8988T (cell line): ENCODE measurements at regions not wholly inside any gene's neighbourhood (a gene's known extent, or its start where the extent isn't known, plus 50 kb on each side); places are given as distances from the start of the nearest gene placed in this dataset.
A peak's percentile ranks its signal among the peaks of the same experiment; 100 is the strongest.
"Not testable (repeated sequence)": the region's sequence is repeated elsewhere in the genome, so short reads cannot be mapped to it uniquely, and the experiment has no call there.

Experiments used
- DNase-seq: peaks from one replicate; pipeline ENCODE4 v3.0.0; 2011

DNA sequence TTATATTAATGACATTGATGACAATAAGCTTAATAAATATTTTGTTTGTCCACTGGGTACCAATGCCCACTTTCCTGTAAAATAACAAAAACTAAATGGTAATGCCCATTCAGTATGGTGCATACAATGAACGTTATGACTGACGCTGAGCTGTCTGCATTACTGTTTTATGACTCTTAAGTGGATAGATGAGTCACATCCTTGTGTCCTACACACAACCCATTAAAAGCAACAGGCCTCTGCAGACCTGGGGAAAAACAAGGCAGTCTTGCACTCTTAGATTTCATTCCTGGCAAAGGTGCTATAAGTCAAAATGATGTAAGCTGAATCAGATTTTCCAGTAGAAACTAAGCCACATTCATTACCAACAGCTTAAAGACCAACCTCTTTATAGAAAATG lies 176.3 kb upstream of the TMEM45B start:
- no peak for DNase-seq

DNA sequence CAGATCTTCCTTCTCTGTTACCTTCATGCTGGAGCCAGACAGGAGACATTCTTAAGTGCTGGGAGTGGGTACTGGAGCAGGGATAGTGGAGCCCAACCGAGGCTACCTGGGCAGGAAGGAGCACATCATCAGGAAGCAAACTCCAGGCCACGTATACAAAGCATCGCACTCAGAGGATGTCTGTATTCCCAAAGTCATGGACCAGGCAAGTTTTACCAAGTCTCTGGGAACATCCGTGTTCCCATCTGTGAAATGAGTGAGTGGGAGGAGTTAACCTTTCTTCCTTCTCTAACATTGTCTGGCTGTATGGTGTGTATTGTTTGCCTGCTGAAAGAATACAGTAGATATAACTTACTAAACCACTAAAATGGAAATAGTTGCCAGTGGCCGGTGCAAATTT lies 175.0 kb upstream of the TMEM45B start:
- DNase-seq: no peak

DNA sequence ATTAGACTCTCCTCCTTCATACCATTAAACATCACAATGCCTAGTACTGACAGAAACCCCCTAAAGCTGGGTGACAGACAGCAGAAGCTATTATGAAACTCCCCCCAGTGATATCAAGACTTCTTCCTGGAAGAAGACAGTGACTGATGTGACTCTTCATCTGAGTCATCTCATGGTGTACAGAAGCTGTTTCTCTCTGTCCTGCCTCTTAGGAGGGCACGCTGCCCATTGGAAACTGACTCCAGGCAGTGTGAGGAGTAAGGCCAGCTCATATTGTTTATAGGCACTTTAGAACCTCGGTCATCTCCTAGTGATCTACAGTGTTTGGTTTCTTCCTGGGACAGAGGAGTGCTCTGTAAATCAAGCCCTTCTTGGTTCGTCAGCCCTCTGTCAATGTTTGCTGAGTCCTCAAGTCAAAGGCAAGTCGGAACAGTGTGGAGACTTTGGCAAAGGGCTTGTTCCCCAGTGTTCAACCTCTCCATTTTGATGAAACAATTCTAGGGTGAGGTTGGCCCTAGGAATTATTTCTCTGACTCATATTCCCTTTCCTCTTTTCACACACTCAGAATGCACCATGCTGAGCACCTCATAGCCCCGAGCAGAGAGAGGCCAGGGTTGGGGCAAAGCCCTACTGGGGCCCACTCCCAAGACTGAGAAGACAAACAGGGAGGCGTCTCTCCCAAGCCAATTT lies 172.5 kb upstream of the TMEM45B start:
- DNase-seq: no peak

DNA sequence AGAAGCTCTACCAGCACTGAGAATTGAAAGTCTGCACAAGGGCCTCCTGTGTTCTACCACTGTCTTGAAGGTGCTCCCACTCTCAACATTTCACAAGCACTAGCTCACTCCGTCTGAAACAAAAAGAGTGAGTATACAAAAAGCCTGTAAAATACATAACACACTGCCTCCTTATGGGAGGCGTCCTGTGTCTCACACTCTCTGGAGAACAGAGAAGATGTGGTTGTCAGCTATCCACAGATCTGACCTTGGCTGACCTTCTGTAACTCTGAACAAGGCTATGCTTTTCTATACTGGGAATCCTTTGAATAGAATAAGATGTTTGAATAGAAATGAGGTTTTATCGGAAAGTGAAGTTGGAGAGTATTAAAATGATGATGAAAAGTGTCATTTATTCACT lies 171.3 kb upstream of the TMEM45B start:
- no peak for DNase-seq

DNA sequence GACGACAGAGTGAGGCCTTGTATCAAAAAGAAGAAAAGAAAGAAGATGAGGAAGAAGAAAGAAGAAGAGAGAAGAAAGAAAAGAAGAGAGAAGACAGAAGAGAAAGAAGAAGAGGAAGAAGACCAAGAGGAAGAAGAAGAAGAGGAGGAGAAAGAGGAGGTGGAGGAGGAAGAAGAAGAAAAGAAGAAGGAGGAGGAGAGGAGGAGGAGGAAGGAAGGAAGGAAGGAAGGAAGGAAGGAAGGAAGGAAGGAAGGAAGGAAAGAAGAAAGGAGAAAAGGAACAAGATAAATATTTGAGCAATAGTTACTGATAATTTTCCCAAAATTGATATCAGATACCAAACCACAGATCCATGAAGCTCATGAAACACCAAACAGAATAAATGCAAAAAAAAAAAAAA lies 169.7 kb upstream of the TMEM45B start:
- DNase-seq: no peak

DNA sequence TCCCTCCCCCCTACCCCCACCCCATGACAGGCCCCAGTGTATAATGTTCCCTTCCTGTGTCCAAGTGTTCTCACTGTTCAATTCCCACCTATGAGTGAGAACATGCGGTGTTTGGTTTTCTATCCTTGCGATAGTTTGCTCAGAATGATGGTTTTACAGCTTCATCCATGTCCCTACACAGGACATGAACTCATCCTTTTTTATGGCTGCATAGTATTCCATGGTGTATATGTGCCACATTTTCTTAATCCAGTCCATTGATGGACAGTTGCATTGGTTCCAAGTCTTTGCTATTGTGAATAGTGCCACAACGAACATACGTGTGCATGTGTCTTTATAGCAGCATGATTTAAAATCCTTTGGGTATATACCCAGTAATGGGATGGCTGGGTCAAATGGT lies 165.6 kb upstream of the TMEM45B start:
- DNase-seq: not testable (repeated sequence)

DNA sequence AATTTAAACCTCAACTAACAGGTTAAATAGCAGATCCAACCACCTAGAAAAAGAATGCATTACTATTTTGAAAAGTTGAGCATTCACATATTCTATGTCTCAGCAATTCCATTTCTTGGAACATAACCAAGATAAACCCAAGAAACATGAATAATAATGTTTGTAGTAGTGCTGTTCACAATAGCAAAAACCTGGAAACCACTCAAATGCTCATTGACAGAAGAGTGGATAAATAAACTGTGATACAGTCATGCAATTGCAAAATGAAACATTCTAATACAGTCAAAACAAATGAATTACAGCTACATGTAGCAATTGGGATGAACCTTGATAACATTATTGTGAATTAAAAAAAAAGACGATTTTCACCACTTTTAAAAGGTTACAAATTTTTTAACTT lies 162.8 kb upstream of the TMEM45B start:
- DNase-seq: no peak

DNA sequence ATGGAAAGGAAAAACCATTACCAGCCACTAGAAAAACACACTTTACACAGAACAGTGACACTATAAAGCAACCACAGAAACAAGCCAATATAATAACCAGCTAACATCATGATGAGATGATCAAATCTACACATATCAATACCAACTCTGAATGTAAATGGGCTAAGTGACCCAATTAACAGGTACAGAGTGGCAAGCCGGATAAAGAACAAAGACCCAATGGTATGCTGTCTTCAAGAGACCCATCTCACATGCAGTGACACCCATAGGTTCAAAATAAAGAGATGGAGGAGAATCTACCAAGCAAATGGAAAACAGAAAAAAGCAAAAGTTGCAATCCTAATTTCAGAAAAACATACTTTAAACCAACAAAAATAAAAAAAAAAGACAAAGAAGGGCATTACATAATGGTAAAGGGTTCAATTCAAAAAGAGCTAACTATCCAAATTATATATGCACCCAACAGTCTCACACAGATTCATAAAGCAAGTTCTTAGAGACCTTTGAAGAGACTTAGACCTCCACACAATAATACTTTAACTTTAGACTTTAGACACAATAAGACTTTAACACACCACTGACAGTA lies 160.3 kb upstream of the TMEM45B start:
- DNase-seq: no peak

DNA sequence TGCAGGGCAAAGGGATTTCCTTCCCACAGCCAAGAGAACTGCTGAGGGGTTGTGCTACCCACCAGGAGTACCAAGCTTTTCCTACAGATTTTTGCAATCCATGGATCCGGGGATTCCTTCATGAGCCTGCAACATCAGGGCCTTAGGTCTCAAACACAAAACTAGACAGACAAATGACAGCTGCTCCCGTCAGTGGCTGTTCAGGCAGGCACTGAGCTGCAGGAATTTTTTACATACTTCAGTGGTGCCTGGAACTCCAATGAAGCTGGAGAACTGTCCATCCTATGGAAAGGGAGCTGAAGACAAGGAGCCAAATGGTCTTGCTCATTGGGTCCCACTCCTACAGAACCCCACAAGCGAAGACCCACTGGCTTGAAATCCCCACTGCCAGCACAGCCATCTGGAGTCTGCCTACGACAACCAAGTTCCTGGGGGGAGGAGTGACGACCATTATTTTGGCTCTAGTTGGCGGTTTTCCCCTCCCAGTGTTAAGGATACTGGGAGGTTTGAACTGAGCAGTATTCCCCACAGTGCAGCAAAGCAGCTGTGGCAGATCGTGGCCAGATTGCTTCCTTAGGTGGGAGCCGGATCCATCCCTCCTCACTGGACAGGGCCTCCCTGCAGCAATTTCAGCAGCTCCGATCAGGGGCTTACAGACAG lies 157.7 kb upstream of the TMEM45B start:
- DNase-seq: no peak

DNA sequence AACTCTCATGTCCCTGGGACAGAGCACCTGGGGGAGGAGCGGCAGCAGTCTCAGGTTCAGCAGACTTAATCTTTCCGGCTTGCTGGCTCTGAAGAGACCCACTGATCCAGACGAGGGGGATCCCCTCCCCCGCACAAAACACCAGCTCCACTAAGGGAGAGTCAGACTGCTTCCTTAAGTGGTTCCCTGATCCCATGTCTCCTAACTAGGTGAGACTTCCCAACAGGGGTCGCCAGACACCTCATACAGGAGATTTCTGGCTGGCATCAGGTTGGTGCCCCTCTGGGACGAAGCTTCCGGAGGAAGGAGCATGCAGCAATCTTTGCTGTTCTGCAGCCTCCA lies 157.2 kb upstream of the TMEM45B start:
- no peak for DNase-seq

DNA sequence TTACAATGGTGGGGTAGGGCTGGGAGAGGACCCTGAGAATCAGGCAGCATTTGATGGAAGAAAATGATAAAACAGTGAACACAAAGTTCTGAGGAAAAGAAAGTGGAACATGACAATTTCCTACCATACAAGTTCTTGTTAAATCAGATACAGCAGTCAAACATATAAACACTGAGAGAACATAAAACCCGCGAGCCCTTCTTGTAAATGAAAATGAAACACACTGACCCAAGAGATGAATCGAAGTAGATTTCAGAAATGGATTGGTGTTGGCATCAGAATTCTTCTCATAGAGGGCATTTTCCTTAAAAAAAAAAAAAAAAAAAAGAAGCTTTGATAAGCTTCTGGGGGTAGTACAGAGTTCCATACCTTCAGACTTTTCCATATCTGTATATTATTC lies 134.7 kb upstream of the TMEM45B start:
- no peak for DNase-seq

DNA sequence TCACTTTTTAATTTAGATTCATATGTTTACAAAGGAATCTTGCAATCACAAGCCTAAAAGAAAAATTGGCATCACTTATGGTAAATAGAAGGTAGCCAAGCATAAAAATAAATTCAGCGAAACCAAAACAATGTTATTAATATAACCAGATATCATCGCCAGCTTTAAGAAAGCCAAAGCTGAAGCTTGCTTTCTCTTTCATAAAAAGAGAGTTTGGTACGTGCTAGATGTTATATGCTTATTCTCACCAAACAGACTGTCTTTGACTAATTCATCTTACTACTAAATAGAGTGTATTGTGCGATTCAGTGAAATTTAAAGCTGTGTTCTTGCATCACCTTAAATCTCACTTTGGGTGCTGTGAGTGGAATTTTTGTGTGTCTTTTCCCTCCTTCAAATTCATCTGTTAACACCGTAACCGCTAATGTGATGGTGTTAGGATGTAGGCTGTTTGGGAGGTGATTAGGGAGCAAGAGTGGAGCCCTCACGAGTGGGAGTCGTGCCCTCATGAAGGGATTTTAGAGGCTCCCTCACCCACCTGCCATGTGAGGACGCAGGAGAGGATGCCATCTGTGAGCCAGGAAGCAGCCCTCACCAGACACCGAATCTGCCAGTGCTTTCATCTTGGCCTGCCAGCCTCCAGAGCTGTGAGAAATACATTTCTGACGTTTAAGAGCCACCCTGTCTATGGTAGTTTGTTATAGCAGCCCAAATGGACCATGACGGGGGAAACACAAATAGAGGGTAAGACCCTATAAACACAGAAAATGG lies 134.1 kb upstream of the TMEM45B start:
- no peak for DNase-seq

DNA sequence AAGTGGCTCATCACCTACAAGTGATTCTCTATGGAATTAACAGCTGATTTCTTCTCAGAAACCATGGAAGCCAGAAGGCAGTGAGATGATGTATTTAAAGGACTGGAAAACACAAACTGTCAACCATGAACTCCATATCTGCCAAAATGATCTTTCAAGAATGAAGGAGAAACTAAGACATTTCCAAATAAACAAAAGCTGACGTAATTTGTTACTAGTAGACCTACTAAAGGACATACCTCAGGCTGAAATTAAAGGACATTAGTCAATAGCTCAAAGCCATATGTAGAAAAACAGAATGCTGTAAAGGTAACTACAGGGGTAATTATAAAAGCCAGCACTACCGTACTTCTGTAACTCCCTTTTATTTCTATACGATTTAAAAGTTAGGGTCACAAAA lies 129.4 kb upstream of the TMEM45B start:
- DNase-seq: no peak

DNA sequence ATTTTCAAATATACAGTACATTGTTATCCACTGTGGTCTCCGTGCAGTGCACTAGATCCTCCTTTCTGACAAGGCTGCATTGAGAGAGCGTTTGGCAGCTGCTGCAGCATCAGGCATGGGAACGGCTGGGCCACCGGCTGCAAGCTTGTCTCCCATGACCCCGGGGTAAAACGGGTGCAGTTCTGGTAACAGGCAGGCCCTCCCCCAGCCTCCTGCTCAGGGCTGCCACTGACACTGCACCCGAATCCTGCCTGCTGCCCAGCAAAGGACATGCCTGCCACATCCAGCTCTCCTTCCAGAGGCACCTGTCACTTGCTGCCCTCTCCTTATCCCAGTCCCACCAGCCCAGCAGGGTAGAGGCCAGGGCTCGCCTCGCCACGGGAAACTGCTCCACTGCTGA lies 124.5 kb upstream of the TMEM45B start:
- DNase-seq: no peak

DNA sequence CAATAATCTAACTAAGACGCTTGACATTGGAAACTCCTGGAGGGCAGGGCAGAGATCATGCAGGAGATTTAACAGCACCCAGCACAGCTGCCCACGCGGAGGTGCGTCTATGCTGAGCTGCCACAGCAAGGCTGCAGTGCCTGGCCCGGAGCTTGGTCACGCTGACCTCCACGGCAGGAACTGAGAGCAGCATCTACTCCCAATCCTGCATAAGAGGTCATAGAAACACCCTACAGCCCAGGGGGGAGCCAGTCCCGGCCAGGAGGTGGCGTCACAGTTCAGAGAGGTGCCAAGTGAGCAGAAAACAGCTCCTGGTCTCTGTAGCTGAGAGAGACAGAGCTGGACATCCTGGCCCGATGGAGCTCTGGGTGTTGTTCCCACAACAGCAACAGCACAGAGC lies 121.1 kb upstream of the TMEM45B start:
- DNase-seq: peak; percentile 51

DNA sequence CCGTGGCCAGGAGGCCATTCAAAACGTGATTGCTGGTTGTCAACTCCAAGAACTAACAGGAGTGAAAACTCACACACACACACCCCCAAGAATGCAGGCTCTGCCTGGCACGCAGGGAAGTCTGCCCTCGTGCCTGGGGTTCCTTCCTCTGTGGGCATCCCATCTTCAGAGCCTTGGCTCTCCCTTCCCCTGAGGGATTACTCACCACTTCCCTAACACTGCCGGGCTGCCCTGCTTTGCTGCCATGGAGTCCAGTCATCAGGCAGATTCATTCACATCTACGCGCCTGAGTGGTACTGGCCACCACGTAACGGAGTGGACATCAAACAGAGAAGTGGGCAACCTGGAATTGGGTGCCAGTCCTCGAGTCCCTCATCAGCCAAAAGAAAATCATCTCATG lies 120.7 kb upstream of the TMEM45B start:
- DNase-seq: no peak

DNA sequence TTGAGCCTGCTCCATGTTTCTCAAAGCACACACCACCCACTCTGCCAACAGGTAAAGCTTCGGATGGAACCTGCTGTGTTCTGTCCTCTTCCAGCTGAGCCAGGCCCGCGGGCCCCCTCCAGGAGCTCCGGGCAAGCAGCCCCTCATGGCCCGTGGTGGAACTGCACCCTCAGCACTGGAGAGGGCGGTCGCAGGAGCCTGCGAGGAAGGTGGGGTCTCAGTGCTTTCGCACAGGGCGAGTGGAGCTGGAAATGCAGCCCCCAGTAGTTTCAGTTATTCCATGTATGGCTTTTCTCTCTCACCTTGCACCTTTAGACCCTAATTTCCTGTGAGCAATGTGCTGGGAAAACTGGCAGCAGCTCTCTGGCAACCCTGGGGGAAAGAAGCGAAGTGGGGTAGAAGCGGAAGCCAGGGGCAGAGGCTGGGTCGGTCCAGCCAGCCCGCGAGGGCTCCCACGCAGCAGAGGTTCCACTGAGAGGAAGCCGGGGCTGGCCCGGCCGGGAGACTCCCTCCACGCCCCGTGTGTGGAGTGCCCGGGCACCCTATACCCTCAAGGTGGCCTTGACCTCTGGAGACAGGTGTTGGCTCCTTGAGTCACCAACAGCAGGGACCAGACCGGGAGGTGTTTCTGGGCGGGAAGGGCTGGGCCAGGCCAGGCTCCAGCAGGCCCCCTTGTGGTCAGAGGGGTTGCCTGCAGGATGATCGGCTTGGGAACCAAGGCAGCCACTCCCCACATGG lies 119.9 kb upstream of the TMEM45B start:
- peak; percentile 51 for DNase-seq

DNA sequence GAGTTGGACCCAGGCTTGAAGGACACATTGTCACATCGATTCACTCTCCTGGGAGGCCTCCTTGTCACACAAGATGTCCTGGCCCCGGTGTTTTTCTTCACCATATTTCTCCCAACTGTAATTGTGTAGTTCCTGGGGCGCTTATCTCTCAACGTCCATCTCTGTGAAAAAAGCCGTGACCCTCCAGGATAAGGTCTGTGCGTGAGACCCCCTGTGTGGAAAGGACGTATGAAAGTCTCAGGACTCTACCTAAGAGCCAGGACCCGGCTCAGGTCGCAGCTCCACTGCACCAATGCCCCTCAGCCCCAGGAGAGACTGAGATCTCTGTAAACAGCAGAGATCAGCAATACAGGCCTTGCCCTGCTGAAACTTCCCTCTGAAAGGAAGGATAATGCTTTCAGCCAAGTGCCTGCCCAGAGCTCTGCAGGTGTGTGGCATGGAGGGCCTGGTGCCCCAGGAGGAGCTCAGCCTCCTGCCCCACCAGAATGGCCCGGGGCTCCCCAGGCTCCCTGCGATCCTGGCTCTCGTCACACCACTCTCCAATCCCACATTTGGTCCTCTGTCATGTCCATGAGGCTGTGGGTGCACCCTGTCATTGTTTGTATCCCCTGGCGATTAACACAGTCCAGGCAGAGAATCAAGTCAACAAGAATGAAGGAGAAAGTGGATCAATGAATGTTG lies 119.2 kb upstream of the TMEM45B start:
- DNase-seq: no peak

DNA sequence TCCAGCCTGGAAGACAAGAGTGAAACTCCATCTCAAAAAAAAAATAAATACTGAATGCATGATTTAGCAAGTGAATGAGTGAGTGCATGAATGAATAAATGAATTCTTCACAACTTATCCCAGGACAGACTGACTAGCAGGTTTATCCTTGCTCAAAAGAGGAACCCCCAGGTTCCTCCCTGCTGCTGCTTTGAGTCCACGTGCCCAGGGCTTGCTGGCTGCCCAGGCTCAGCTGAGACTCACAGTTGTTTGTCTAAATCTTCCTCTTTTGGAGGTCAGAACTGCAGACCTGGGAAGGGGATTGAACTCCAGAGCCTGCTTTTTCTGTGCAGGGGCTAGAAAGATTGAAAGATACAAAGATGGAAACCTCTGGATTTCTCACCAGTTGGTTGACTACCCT lies 117.4 kb upstream of the TMEM45B start:
- no peak for DNase-seq

DNA sequence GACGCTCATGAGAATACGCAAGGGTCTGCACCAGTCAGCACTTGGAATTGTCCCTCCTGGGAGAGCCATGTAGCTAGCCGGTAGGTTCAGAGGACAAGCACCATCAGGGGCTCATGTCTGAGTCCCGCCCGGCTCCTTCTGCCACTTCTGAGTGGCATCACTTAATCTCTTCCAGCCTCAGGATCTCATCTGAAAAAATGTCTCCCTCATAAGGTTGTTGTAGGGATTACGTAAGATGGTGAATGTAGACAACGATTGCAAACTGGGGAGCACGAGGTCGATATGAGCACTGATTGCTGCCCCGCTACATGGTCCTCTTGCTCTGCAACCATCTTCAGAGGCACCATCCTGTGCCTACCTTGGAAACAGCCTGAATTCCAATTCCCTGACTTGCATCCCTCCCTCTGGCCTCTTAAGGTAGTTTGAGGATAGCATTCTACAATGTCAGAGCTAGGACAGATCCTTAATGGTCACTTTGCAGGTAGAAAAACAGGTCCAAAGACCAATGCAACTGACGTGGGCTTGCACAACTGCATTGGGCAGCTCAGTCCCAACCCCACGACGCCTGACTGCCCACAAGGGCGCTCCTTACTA lies 115.8 kb upstream of the TMEM45B start:
- no peak for DNase-seq

DNA sequence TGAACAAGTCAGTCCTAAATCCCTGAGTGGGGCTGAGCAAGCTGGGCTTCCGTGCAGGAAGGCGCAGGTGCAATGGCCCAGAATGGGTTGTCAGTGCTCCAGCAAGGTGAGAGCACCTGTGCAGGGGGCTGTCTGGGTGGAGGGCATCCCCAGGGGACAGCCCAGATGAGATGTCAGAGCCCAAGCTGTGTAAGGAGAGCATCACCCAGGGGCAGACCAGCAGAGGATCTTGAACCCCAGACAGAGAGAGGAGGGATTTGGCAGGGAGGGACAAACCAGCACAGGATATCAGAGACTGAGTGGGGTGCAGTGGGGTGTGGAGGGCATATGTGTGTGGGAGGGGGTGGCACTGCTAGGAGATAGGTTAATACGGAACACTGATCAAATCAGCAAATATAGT lies 114.9 kb upstream of the TMEM45B start:
- DNase-seq: no peak

DNA sequence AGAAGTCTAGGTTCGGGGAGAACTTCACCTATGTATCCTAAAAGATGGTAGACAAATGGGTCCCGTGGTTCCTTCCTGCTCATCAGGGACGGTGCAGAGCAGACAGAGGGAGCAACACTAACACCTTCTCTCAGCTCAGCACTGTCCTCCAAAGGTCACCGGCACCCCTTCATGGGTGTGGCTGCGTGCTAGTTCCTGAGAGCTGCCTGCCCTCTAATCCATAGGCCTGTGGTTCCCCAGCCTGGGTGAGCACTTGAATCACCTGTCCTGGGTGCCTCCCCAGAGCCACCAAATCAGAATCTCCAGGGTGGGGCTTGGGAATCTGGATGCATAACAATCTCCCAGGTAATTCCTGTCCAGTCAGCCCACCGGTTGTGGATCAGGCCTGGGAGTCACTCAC lies 113.9 kb upstream of the TMEM45B start:
- no peak for DNase-seq
